ENCODE measurements at regions not wholly inside any gene's neighbourhood (a gene's known extent, or its start where the extent isn't known, plus 50 kb on each side); places are given as distances from the start of the nearest gene placed in this dataset.

- Histone ChIP-seq H3K36me3 (ENCODE audit: control insufficient read depth, insufficient read depth, low read length) (no peaks in the 10 kb centered on the region), H3K4me1 (ENCODE audit: control insufficient read depth, insufficient read depth, low read length, poor library complexity, severe bottlenecking) (no peaks in the 10 kb centered on the region), H3K9me3 (ENCODE audit: control insufficient read depth, low read length) (no peaks in the 10 kb centered on the region), H3K4me3 (ENCODE audit: extremely low read depth, insufficient read depth, low read length, poor library complexity, severe bottlenecking) (no peak overlapping the region), H3K27ac (ENCODE audit: low read depth, low read length, severe bottlenecking) (no peak overlapping the region)
- WGBS, 2 experiments (ENCODE audit: insufficient coverage in 2 of 2) = 94 to 100% methylated on average over 2 to 3 of the region's 3 CpGs
These were observed 103.8 kb upstream of the PPM1H start for GRCh38 chr12:63038713-63039100.

- Histone ChIP-seq H3K4me3 (ENCODE audit: extremely low read depth, insufficient read depth, low read length, poor library complexity, severe bottlenecking) (no peak overlapping the region), H3K36me3 (ENCODE audit: control insufficient read depth, insufficient read depth, low read length) (no peaks in the 10 kb centered on the region), H3K4me1 (ENCODE audit: control insufficient read depth, insufficient read depth, low read length, poor library complexity, severe bottlenecking) (no peaks in the 10 kb centered on the region), H3K9me3 (ENCODE audit: control insufficient read depth, low read length) (no peaks in the 10 kb centered on the region), H3K27ac (ENCODE audit: low read depth, low read length, severe bottlenecking) (no peak overlapping the region)
- WGBS, 2 experiments (ENCODE audit: insufficient coverage in 2 of 2) = 79 to 95% methylated on average over 7 to 8 of the region's 12 CpGs
These were observed 103.1 kb upstream of the PPM1H start for GRCh38 chr12:63037746-63038712.

GRCh38 chr12:63036974-63037335 lies 102.0 kb upstream of the PPM1H start:
- H3K27ac ChIP-seq (ENCODE audit: low read depth, low read length, severe bottlenecking) = no peak overlapping the region
- H3K4me3 ChIP-seq (ENCODE audit: extremely low read depth, insufficient read depth, low read length, poor library complexity, severe bottlenecking) = no peak overlapping the region
- H3K9me3 ChIP-seq (ENCODE audit: control insufficient read depth, low read length) = no peaks in the 10 kb centered on the region
- no peaks in the 10 kb centered on the region for H3K4me1 ChIP-seq (ENCODE audit: control insufficient read depth, insufficient read depth, low read length, poor library complexity, severe bottlenecking)
- WGBS, 2 experiments (ENCODE audit: insufficient coverage in 2 of 2) = no CpG with 5 or more reads among the region's 1 CpG
- no peaks in the 10 kb centered on the region for H3K36me3 ChIP-seq (ENCODE audit: control insufficient read depth, insufficient read depth, low read length)

DNA sequence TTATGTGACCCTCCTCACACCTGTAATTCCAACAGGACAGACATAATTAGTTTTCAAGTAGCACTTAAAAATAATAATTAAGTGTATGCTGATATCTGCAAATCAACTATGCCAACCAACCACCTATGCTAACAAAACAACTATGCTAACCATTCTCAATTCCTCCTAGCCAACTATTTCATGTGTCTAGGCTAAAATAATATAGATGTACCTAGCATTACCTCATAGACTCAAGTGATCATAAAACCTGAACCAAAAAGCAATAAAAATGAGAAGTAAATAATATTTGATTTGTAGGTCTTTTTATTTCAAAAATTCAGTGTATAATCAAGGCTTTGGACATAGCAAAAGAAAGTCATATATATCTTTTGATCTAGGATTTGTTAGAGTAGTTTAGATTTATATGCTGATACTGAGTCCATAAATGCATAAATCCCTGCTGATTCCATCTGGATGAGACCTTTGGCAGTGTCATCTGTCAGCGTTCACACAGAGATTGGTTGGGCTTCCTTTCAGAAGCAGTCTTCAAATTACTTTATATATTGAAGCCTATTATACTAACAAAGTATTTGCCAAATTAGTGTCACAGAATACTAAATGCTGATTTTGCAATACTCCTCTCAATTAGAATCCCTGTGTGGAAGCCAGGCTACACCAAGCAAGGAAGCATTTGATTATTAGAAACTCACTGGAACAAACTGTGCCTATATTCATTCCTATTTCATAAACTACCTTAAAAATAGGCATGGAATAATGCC lies 101.4 kb upstream of the PPM1H start:
- H3K9me3 ChIP-seq (ENCODE audit: control insufficient read depth, low read length) = no peaks in the 10 kb centered on the region
- WGBS, 2 experiments (ENCODE audit: insufficient coverage in 2 of 2) = 100% methylated on average over 1 of the region's 1 CpG; no CpG with 5 or more reads in 1 of the 2 experiments
- no peak overlapping the region for H3K27ac ChIP-seq (ENCODE audit: low read depth, low read length, severe bottlenecking)
- H3K4me1 ChIP-seq (ENCODE audit: control insufficient read depth, insufficient read depth, low read length, poor library complexity, severe bottlenecking) = no peaks in the 10 kb centered on the region
- no peaks in the 10 kb centered on the region for H3K36me3 ChIP-seq (ENCODE audit: control insufficient read depth, insufficient read depth, low read length)
- no peak overlapping the region for H3K4me3 ChIP-seq (ENCODE audit: extremely low read depth, insufficient read depth, low read length, poor library complexity, severe bottlenecking)

DNA sequence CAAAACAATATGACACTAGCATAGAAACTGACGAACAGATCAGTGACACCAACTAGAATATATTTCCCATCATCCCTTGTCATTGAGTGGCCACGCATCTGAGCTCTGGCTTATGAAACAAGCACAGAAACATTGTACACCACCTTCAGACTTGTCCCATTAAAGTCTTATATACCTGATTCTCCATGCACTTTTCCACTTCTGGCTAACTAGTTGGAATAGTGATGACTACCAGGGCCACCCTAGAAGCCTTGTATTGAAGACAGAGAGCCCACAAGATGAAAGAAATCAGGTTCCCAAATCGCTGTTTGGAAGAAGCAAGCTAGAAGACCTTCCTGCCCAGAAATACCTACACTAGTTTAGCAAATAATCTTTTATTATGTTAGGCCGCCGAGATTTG lies 99.7 kb upstream of the PPM1H start:
- H3K9me3 ChIP-seq (ENCODE audit: control insufficient read depth, low read length) = no peaks in the 10 kb centered on the region
- 89 to 100% methylated on average over 2 to 3 of the region's 5 CpGs for WGBS, 2 experiments (ENCODE audit: insufficient coverage in 2 of 2)
- no peaks in the 10 kb centered on the region for H3K36me3 ChIP-seq (ENCODE audit: control insufficient read depth, insufficient read depth, low read length)
- H3K27ac ChIP-seq (ENCODE audit: low read depth, low read length, severe bottlenecking) = no peak overlapping the region
- no peaks in the 10 kb centered on the region for H3K4me1 ChIP-seq (ENCODE audit: control insufficient read depth, insufficient read depth, low read length, poor library complexity, severe bottlenecking)
- H3K4me3 ChIP-seq (ENCODE audit: extremely low read depth, insufficient read depth, low read length, poor library complexity, severe bottlenecking) = no peak overlapping the region

- Histone ChIP-seq H3K9me3 (ENCODE audit: control insufficient read depth, low read length) (no peaks in the 10 kb centered on the region), H3K27ac (ENCODE audit: low read depth, low read length, severe bottlenecking) (no peak overlapping the region), H3K4me1 (ENCODE audit: control insufficient read depth, insufficient read depth, low read length, poor library complexity, severe bottlenecking) (no peaks in the 10 kb centered on the region), H3K4me3 (ENCODE audit: extremely low read depth, insufficient read depth, low read length, poor library complexity, severe bottlenecking) (no peak overlapping the region), H3K36me3 (ENCODE audit: control insufficient read depth, insufficient read depth, low read length) (no peaks in the 10 kb centered on the region)
- WGBS, 2 experiments (ENCODE audit: insufficient coverage in 2 of 2) = 100% methylated on average over 2 of the region's 2 CpGs; no CpG with 5 or more reads in 1 of the 2 experiments
These were observed 94.7 kb upstream of the PPM1H start for GRCh38 chr12:63029676-63030075.

- Histone ChIP-seq H3K36me3 (ENCODE audit: control insufficient read depth, insufficient read depth, low read length) (no peaks in the 10 kb centered on the region), H3K4me1 (ENCODE audit: control insufficient read depth, insufficient read depth, low read length, poor library complexity, severe bottlenecking) (no peaks in the 10 kb centered on the region), H3K27ac (ENCODE audit: low read depth, low read length, severe bottlenecking) (no peak overlapping the region)
These were observed 94.0 kb upstream of the PPM1H start for GRCh38 chr12:63028951-63029350.

GRCh38 chr12:63025116-63025515 lies 90.2 kb upstream of the PPM1H start:
- Histone ChIP-seq H3K27ac (ENCODE audit: low read depth, low read length, severe bottlenecking) (no peak overlapping the region), H3K36me3 (ENCODE audit: control insufficient read depth, insufficient read depth, low read length) (no peaks in the 10 kb centered on the region), H3K9me3 (ENCODE audit: control insufficient read depth, low read length) (no peaks in the 10 kb centered on the region), H3K4me1 (ENCODE audit: control insufficient read depth, insufficient read depth, low read length, poor library complexity, severe bottlenecking) (no peaks in the 10 kb centered on the region), H3K4me3 (ENCODE audit: extremely low read depth, insufficient read depth, low read length, poor library complexity, severe bottlenecking) (no peak overlapping the region)

More at GRCh38 chr12:63028951-63029350, 94.0 kb upstream of the PPM1H start:
- no peak overlapping the region for H3K4me3 ChIP-seq (ENCODE audit: extremely low read depth, insufficient read depth, low read length, poor library complexity, severe bottlenecking)
- H3K9me3 ChIP-seq (ENCODE audit: control insufficient read depth, low read length) = no peaks in the 10 kb centered on the region

GRCh38 chr12:63023926-63024325 lies 89.0 kb upstream of the PPM1H start:
- H3K9me3 ChIP-seq (ENCODE audit: control insufficient read depth, low read length) = no peaks in the 10 kb centered on the region
- no peak overlapping the region for H3K27ac ChIP-seq (ENCODE audit: low read depth, low read length, severe bottlenecking)
- H3K4me1 ChIP-seq (ENCODE audit: control insufficient read depth, insufficient read depth, low read length, poor library complexity, severe bottlenecking) = no peaks in the 10 kb centered on the region

GRCh38 chr12:63021116-63021515 lies 86.2 kb upstream of the PPM1H start:
- no peaks in the 10 kb centered on the region for H3K9me3 ChIP-seq (ENCODE audit: control insufficient read depth, low read length)
- no peak overlapping the region for H3K27ac ChIP-seq (ENCODE audit: low read depth, low read length, severe bottlenecking)
- H3K4me1 ChIP-seq (ENCODE audit: control insufficient read depth, insufficient read depth, low read length, poor library complexity, severe bottlenecking) = no peaks in the 10 kb centered on the region
- WGBS, 2 experiments (ENCODE audit: insufficient coverage in 2 of 2) = 69 to 80% methylated on average over 4 to 6 of the region's 6 CpGs
- no peak overlapping the region for H3K4me3 ChIP-seq (ENCODE audit: extremely low read depth, insufficient read depth, low read length, poor library complexity, severe bottlenecking)
- no peaks in the 10 kb centered on the region for H3K36me3 ChIP-seq (ENCODE audit: control insufficient read depth, insufficient read depth, low read length)

More at GRCh38 chr12:63023926-63024325, 89.0 kb upstream of the PPM1H start:
- no peaks in the 10 kb centered on the region for H3K36me3 ChIP-seq (ENCODE audit: control insufficient read depth, insufficient read depth, low read length)
- no peak overlapping the region for H3K4me3 ChIP-seq (ENCODE audit: extremely low read depth, insufficient read depth, low read length, poor library complexity, severe bottlenecking)

GRCh38 chr12:63020269-63020668 lies 85.3 kb upstream of the PPM1H start:
- Histone ChIP-seq H3K27ac (ENCODE audit: low read depth, low read length, severe bottlenecking) (no peak overlapping the region), H3K4me3 (ENCODE audit: extremely low read depth, insufficient read depth, low read length, poor library complexity, severe bottlenecking) (no peak overlapping the region), H3K4me1 (ENCODE audit: control insufficient read depth, insufficient read depth, low read length, poor library complexity, severe bottlenecking) (no peaks in the 10 kb centered on the region), H3K36me3 (ENCODE audit: control insufficient read depth, insufficient read depth, low read length) (no peaks in the 10 kb centered on the region), H3K9me3 (ENCODE audit: control insufficient read depth, low read length) (no peaks in the 10 kb centered on the region)
